Upper lobe of left lung (tissue), 4 donors: ENCODE measurements at regions not wholly inside any gene's neighbourhood (a gene's known extent, or its start where the extent isn't known, plus 50 kb on each side); places are given as distances from the start of the nearest gene placed in this dataset.

Source experiments
- EP300 ChIP-seq, 4 donors: sonication (generic); formaldehyde crosslinking; IDR thresholded peaks; one replicate each; pipeline ENCODE4 v1.5.1; 2017; ENCODE audit warnings: antibody characterized with exemption in 4 of 4, control low read depth in 2 of 4
- POLR2A ChIP-seq, 4 donors: fragments of 450-650 bp; IDR thresholded peaks; one replicate each; pipeline ENCODE4 v1.5.1; 2016 to 2017; ENCODE audit warnings: antibody characterized with exemption in 4 of 4, mild to moderate bottlenecking in 2 of 4
- POLR2AphosphoS5 ChIP-seq, 2 donors: sonication (generic); formaldehyde crosslinking; IDR thresholded peaks; one replicate each; pipeline ENCODE4 v1.5.1; 2017; ENCODE audit warnings: antibody characterized with exemption in 2 of 2
- TF ChIP-seq, protein P1 (sequence below), 6 experiments: fragments of 450-650 bp in 4 of 6; fragments of 200-600 bp in 2 of 6; sonication (generic) in 2 of 6; IDR thresholded peaks; one replicate each; pipeline ENCODE4 v1.5.1; 2016 to 2019; ENCODE audit warnings: antibody characterized with exemption in 6 of 6

GRCh38 chr18:6593142-6593885 is 136.2 kb upstream of the ARHGAP28 start:
- no peak for TF ChIP-seq POLR2A (IDR thresholded peaks at IDR 0.05)
- no peak for TF ChIP-seq POLR2AphosphoS5 (IDR thresholded peaks at IDR 0.05)
- TF ChIP-seq, protein P1, sequence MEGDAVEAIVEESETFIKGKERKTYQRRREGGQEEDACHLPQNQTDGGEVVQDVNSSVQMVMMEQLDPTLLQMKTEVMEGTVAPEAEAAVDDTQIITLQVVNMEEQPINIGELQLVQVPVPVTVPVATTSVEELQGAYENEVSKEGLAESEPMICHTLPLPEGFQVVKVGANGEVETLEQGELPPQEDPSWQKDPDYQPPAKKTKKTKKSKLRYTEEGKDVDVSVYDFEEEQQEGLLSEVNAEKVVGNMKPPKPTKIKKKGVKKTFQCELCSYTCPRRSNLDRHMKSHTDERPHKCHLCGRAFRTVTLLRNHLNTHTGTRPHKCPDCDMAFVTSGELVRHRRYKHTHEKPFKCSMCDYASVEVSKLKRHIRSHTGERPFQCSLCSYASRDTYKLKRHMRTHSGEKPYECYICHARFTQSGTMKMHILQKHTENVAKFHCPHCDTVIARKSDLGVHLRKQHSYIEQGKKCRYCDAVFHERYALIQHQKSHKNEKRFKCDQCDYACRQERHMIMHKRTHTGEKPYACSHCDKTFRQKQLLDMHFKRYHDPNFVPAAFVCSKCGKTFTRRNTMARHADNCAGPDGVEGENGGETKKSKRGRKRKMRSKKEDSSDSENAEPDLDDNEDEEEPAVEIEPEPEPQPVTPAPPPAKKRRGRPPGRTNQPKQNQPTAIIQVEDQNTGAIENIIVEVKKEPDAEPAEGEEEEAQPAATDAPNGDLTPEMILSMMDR (IDR thresholded peaks at IDR 0.05), result no peak
- no peak for TF ChIP-seq EP300 (IDR thresholded peaks at IDR 0.05)
